ENCODE measurements at regions not wholly inside any gene's neighbourhood (a gene's known extent, or its start where the extent isn't known, plus 50 kb on each side); places are given as distances from the start of the nearest gene placed in this dataset.

DNA sequence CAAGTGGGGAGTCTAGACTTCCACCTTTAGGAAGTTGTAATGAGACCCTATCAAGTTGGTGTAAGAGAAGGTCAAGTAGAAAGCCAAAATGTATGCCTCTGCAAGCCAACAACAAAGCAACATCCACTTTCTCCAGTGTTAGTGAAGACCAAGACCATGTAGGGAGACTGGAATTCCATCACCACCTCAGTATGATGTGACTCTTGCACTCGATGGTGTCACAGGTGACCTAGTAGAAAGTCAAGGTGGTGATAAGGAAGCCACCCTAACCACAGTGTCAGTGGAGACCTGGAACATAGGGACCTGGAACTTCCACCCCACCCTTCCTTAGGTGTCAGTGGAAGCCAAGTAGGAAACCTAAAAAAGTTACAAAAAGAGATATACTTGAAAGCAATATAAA, 278.1 kb upstream of the KCNMB2 start:
- no peak for DNase-seq

DNA sequence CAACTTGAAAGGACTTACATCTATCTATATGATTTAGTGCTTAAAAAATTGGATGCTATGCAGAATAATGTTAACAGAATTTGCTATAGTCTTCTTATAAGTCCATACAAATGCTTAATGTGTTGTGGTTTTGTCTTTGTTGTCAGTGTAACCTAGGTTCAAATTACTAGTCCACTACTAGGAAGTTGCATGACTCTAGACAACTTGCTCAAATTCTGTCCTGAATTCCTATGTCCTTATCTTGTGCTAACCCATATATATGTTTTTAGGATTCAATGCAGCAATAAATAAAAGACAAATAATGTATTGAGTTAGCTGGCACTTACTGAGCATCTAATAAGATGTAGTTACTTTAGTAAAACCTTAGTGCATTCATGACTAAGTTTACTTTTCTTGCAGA, 276.5 kb upstream of the KCNMB2 start:
- DNase-seq = no peak

DNA sequence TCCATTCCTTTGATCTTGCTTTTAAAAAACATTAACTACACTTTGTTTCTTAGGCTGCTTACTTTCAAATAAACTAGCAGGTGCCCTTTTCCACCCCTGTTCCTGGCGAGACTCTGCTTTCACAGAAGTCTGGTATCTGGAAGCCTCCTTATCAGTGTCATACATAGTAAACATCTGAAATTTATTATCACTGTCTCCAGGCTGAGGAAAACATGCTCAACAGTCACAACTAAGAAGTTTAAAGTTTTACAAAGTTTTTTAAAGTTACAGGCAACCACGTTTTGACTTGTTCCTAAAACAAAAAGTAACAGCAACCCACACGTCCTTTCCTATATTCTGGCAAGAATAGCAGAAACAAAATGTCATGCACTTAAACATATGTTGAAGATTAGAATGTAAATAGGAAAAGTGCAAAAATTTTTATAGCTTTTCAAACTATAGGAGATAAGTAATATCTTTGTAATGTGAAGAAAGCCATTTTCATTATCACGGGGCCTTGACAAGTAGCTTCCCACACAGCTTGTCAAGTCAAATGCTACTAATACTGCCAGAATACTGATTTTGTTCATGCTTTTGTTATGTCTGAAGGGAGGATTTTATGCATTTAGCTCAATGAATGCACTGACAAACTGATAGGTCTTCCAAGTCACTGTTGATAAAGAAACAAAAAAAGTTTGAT, 275.2 kb upstream of the KCNMB2 start:
- DNase-seq = no peak

DNA sequence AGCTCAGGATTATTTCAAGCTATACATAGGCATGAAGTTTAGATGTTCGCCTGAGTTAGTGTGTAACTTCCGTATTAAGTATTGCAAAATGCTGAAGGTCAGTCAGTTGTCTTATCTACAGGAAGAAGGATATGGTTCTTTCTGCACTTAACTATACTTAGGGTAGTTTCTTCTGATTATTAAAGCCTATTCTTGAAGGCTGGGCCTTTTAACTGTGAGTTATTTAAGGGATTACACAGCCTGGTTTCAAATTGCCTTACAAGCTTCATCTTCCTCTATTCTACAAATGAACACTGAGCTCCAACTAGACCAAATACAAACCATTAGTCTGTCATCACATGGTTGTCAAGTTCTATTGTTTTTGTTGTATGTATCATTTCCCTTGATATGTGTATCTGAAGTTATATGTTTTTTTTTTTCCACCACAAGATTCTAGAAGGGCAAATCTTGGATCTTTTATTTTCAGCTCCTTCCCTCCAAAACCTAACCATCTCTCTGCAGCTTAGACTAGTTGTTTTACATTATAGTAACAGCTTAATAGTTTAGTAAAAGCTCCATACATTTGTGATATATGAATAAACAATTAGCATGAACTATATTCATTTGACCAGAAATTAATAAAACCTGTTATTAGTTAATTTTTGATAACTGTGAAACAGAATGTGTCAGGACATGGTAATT, 272.9 kb upstream of the KCNMB2 start:
- DNase-seq = no peak

DNA sequence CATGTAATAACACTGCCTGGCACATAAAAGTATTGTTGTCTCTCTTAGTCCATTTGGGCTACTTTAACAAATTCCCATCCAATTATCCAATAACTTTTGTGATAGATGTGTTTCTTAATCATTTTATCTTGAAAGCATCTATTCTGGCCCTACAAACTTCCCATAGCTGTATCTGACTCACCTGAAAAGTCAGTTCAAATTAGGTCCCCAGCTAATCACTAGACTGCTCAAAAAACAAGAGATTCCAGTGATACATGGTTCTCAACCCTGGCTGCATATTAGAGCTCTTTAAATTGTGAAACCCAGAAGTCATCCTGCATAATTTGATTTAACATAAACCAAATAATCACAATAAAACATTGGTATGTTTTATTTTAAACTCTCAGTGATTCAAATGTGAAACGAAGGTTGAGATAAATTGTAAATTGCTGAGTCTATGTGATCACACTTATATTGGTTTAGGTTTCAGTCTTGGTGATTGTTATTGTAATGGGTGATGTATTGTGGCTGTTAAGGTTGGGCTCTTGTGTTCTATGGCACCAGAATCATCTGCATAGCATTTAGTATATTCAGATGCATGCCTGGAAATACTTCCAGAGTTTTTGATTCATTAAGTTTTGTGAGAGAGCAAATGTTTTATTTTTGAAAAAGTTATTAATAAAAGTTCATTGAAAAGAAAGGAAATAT, 268.9 kb upstream of the KCNMB2 start:
- no peak for DNase-seq

DNA sequence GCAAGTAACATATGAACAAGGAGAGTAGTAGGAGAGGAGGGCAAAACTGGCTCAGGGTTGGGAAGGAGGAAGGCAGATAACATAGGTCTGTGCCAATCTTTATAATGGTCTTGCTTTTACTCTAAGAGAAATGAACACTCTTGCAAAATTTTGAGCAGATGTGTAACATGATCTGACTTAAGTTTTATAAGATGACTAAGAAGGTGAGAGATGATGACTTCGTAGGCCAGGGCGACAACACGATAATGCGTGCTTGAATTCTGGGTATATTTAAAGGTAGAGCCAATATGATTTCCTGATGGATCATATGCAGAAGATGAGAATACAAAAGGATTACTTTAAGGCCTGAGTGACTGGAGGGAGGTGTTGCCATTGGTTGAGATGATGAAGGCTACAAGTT, 265.4 kb upstream of the KCNMB2 start:
- DNase-seq = no peak

DNA sequence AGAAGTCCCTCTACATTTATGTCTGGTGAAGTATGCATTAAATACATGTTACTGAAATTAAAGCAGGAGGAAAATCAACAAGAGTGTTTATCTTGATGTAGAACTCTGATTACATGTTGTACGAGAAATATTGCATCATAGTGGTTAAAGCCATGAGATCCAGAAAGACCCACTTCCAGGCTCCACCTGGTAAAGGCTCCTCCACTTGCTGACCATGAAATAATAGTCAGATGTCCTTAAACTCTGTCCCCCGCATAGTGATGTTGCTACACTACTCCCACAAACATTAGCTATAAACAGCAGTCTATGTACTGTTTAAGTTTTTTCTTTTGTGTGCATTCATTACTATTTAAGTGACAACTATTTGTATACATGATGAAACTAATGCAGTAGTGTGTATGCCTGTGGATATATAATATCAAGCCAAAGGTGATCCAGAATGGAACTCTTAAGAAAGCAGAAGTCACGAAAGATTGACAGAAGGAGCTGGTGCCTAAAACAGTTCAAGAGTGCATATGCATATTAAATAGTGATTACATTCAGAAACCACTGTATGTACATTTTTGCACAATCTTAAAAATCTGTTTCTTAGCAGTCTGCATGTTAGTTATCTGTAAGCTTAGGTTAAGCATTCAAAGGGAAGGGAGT, 264.4 kb upstream of the KCNMB2 start:
- DNase-seq = no peak

DNA sequence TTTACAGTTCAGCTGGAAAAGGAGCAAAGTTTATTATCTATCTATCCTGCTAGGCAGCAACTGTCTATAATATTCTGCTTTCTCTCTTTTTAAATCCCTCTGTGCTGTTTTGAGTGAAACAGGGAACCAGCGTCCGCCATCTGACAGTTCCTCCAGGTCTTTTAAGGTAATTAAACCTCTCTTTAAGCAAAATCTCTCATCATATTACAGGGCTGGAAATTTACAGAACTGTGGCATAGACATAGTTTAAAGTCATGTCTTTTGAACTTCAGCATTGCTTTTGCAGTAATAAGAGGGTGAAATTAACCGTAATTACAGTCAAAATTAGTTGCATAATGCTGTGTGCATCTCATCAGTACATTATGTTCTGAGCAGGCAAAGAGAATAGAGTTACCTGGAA, 263.4 kb upstream of the KCNMB2 start:
- no peak for DNase-seq

DNA sequence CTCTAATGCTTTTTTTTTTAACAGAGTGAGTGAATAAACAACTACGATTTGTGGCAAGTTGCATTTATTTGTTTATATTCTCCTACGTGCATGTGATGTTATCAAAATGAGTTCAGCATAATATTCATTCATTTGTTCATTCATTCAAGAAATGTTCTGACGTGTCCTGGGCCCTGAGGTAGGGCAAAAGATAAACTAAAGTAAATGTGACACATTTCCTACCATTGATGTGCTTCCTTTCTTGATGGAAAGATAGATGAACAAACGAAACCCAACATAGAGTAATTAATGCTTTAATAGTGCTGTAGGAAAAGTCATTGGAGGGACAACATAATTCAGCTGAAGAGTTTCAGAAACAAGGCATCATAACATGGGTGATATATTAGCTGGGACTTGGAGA, 261.5 kb upstream of the KCNMB2 start:
- no peak for DNase-seq

DNA sequence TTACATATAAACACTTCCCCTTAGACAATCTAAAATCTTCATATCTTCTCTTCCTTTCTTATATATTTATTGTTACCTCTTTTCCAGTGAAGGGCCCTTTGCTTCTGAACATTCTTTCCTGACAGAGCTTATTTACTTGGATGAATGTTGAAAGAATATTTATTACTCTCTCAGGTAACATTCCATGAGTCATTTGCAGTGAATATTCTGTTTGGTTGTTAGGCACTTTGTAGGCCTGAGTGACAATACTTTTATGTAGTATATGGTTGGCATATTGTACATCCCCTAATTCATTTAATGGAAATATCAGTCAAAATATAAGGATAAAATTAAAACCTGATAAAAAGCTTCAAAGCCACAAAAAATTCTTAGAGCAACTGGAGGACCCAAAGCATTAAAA, 260.9 kb upstream of the KCNMB2 start:
- no peak for DNase-seq

DNA sequence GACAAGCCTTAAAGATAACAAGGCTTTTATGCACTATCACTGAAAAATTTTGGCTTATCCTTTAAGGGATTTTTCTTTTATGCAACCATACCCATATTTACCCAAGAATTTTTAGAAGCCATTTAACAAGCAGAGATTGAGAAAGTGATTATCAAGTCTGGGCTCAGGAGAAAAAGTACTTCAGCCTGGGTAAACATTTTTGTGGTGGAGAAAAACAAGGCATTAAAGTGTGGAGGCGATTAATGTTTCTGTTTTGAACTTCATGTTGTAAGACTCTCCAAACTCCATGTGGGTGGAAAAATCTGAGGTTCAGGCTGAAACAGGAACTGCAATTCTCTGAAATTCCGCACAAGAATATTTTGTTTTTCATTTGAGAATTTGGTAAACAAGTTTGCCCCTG, 260.4 kb upstream of the KCNMB2 start:
- DNase-seq = no peak

DNA sequence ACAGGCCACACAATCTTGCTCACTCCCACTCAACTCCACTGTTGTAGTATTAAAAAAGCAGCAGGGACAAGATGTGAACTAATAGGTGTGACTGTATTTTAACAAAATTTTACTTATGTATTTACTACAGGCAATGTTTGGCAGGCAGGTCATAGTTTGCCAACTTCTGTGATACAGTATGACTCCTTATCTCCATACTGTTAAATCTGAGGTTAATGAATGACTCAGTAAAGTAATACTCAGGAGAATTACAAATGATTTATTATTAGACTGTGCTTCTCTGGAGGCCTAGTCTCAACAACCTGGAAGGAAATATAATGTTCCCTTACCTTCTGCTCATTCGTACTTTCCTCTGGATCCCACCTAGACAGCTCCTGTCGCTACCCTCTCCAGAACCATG, 258.6 kb upstream of the KCNMB2 start:
- no peak for DNase-seq

DNA sequence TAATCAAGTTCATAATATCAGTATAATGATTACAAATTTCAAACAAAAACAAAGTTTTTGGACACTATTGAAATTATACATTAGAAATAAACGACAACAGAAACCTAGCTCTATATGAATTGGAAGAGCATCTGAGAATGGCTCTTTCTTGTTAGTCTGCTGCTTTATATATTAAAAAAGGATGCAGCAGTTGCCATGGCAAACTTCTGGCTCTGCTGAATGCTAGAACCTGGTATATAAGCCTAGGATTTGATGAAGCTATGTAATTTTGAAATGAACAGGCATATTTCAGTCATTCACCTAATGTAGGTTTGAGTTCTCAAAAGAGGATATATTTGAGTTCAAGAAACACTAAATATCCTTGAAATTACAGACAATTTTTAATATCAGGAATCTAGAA, 252.7 kb upstream of the KCNMB2 start:
- DNase-seq = no peak

DNA sequence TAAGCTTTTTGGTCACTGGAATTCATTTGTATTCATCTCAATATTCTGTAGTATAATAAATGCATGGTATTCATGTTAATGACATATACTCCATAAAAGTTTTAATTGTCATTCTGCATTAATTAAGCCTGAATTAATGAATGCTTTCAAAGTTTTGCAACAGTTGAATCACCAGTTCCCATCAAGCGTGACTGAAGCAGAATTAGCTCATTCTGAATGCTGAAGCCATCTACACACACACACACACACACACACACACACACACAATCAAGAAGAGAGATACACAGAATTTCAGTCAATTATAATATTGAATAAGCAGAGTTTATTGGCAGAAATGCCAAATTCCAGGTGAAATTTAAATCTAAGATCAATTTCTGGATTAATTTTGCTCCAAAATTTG, 252.1 kb upstream of the KCNMB2 start:
- no peak for DNase-seq

DNA sequence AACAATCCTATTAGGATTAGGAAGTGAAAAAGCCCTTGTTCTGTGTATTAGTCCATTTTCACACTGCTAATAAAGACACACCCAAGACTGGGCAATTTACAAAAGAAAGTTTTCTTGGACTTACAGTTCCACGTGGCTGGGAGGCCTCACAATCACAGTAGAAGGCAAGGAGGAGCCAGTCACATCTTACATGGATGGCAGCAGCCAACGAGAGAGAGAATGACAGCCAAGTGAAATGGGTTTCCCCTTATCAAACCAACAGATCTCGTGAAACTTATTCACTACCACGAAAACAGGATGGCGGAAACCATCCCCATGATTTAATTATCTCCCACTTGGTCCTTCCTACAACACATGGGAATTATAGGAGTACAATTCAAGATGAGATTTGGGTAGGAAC, 248.2 kb upstream of the KCNMB2 start:
- DNase-seq = no peak

DNA sequence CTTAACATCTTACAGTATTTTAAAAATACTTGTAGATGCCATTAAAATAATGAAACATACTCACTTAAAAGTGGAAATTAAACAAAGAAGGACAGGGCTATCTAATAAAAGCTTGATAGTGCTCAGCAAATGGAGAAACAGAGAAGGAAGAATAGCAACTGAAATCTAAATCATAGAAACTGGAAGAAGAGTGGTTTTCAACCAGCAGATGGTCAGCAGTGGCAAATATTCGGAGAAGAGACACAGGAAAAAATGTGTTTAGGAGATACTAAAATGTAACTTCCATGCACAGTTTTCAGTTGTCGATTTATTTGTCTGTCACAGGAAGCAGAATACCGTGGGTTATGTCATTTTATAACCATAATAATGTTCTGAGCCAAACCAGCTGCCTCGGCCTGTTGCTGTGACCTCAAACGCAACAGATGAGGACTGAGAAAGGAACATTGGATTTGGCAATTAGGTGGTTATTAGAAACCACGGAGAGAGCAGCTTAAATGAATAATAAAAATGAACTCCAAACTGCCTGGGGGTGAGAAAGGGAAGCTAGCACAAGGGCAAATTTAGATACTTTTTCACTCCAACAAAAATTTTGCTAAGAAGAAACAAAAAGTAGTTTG, 246.6 kb upstream of the KCNMB2 start:
- no peak for DNase-seq

DNA sequence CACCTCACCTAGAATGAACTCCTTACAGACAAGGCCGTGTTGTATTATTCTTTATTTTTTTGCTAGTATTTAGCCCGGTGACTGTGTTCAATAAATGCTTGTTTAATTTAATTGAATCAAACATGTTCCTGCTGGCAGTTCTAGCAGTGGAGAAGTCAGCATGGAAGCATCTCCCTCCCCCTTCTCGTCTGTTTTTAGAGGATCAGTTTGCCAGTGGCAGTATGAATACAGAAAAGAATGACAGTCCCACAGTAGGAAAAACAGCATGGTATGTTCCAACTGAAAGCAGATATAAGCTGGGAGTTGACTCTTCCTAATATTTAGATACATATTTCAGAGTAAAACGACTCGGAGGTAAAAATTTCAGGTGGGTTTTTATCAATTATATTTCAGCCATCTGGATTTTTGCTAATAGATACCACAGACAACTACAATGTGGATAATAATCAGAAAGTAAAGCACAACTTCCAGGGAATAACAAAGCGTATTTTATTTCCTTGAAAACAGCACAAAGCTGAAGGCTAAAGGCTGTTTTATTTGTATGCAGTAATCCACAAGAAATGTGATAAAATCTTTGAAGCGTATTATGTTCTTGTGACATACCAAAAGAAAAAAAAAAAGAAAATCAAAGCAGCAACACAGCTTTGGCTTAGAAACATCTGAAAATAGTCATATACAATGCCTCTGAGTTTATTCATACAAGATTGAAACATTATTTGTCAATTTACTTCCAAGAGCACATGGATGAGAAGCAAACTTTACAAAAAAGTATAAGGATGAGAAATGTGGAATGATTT, 244.5 kb upstream of the KCNMB2 start:
- no peak for DNase-seq

DNA sequence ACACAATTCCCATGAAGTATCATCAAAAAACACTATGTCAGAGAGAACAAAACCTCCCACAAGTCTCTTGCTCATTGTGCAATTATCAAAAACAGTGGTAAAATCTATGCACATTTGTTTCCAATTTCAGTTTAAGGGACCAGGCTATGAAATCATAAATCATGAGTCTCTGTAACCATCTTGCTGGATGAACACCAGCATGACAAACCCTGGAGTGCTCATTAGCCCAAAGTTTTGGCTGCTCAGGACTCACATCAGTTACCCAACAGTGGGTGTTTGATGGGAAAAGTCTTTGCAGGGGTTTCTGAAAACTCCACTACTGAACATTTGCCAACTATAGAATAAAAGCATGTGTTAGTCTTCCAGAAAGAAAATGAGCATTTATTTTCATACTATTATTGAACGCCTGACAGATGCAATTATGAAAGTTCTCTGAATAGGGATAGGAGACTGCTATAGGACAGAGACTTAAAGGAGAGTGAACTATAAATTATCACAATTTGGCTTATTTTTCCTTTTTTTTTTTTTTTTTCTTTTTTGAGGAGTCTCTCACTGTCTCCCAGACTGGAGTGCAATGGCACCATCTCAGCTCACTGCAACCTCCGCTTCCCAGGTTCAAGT, 240.8 kb upstream of the KCNMB2 start:
- DNase-seq = no peak

DNA sequence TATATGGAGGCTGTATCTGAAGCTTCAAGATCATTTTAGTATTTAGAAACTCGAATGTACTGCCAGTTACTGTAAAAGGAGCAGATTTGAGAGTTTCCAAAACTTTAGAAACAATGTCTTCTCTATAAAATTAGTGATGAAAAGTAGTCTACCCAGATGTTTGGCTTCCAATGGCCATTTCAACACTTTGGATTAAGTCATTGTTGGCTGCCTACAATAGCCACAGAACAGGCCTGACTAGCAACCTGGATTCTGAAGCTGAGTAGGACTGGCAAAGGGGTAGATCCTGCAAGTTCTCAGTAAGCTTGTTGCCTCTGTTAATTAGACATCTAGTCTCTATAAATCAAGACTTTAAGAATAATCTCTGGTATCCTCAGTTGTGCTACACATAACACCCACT, 239.0 kb upstream of the KCNMB2 start:
- no peak for DNase-seq

DNA sequence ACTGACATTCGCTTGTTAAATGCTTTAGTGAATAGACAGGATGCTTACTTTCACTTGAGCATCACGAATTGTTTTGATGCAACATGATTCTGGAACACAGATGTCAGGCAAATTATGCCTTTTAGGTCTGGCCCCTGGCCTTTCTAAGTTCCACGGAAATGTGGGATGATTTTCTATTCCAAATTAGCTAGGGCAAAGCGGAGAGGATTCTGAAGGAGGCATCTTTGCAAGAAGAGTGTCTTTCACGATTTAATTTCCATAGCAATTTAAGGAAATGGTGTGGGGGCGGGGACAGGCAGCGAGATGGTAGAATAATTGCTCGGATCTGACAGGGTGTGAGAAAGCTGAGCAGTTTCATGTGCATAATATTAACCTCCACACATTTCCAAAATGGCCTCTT, 238.5 kb upstream of the KCNMB2 start:
- no peak for DNase-seq

DNA sequence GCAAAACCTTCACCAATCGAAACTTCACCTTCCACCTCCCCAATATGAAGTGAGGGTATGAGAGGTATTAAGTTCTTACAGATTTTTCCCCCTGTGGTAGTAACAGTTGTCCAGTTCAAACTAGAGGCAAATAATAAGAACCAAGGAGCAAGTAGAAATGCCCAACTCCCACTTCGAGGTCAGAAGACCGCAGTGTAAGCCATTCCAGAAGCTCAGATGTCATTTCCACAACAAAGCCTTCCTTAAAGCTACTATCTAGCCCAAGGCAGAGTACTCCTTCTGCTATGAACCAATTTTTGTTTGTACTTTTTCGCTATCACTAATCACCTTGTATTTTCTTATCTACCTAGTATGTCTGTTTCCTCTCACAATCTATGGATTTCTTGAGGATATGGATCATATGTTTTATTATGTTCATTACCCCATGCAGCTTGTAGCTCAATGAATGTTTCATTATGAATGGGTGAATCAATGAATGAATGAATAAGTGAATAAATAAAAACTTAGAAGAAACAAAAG, 235.7 kb upstream of the KCNMB2 start:
- no peak for DNase-seq
